Ishikawa (cell line): ENCODE measurements at regions not wholly inside any gene's neighbourhood (a gene's known extent, or its start where the extent isn't known, plus 50 kb on each side); places are given as distances from the start of the nearest gene placed in this dataset.

Source experiments
- CEBPB ChIP-seq: IDR thresholded peaks from 2 replicates; pipeline ENCODE4 v1.6.1; 2012
- CREB1 ChIP-seq: IDR thresholded peaks from 2 replicates; pipeline ENCODE4 v1.6.1; 2012; ENCODE audit warnings: low read depth
- EGR1 ChIP-seq: IDR thresholded peaks from 2 replicates; pipeline ENCODE4 v1.6.1; 2012
- EP300 ChIP-seq: IDR thresholded peaks from 2 replicates; pipeline ENCODE4 v1.6.1; 2012; ENCODE audit warnings: borderline replicate concordance
- FOXM1 ChIP-seq: IDR thresholded peaks from 2 replicates; pipeline ENCODE4 v1.6.1; 2012; ENCODE audit warnings: low read depth, borderline replicate concordance
- MAX ChIP-seq: IDR thresholded peaks from 2 replicates; pipeline ENCODE4 v1.6.1; 2012
- NFIC ChIP-seq: IDR thresholded peaks from 2 replicates; pipeline ENCODE4 v1.6.1; 2012
- RAD21 ChIP-seq: IDR thresholded peaks from 2 replicates; pipeline ENCODE4 v1.6.1; 2012; ENCODE audit warnings: low read depth
- REST ChIP-seq: IDR thresholded peaks from 2 replicates; pipeline ENCODE4 v1.6.1; 2012; ENCODE audit warnings: low read depth, mild to moderate bottlenecking
- TAF1 ChIP-seq: IDR thresholded peaks from 2 replicates; pipeline ENCODE4 v1.6.1; 2012; ENCODE audit warnings: low read depth, mild to moderate bottlenecking
- TCF12 ChIP-seq: IDR thresholded peaks from 2 replicates; pipeline ENCODE4 v1.6.1; 2012; ENCODE audit warnings: low read depth
- TEAD4 ChIP-seq: IDR thresholded peaks from 2 replicates; pipeline ENCODE4 v1.6.1; 2012
- USF1 ChIP-seq: IDR thresholded peaks from 2 replicates; pipeline ENCODE4 v1.6.1; 2012
- YY1 ChIP-seq: IDR thresholded peaks from 2 replicates; pipeline ENCODE4 v1.6.1; 2012; ENCODE audit warnings: low read depth
- ZBTB7A ChIP-seq: IDR thresholded peaks from 2 replicates; pipeline ENCODE4 v1.6.1; 2012; ENCODE audit warnings: low read depth

GRCh38 chr10:118865998-118866693 is 111.4 kb upstream of the CACUL1 start:
- no peak for TF ChIP-seq REST
- TF ChIP-seq TAF1, result no peak
- TF ChIP-seq ZBTB7A, result no peak

- TF ChIP-seq ZBTB7A, result no peak
- TF ChIP-seq MAX, result no peak
- no peak for TF ChIP-seq USF1
- TF ChIP-seq TCF12, result no peak
- TF ChIP-seq NFIC, result no peak
These were observed 113.0 kb upstream of the CACUL1 start for GRCh38 chr10:118867768-118868167.

- no peak for TF ChIP-seq TEAD4
These were observed 113.8 kb upstream of the CACUL1 start for GRCh38 chr10:118868589-118868988.

GRCh38 chr10:118870467-118871243 is 115.9 kb upstream of the CACUL1 start:
- TF ChIP-seq CREB1 (no peak), TCF12 (no peak), RAD21 (no peak), EGR1 (peak; percentile 67), CEBPB (0 out of 2 replicates have a peak, but pooled peaks have one; percentile 3)

GRCh38 chr10:118871244-118871865 is 116.6 kb upstream of the CACUL1 start:
- TF ChIP-seq RAD21, result no peak
- TF ChIP-seq USF1, result no peak
- TF ChIP-seq TAF1, result no peak
- no peak for TF ChIP-seq CREB1
- TF ChIP-seq TEAD4, result no peak
- TF ChIP-seq TCF12, result no peak
- no peak for TF ChIP-seq CEBPB

- TF ChIP-seq CEBPB (no peak), EP300 (no peak), CREB1 (no peak), TAF1 (no peak), RAD21 (no peak), TCF12 (no peak), EGR1 (no peak), ZBTB7A (no peak), MAX (no peak), NFIC (no peak), TEAD4 (no peak), YY1 (no peak)
These were observed 118.4 kb upstream of the CACUL1 start for GRCh38 chr10:118873091-118873737.

GRCh38 chr10:118873738-118874105 is 119.0 kb upstream of the CACUL1 start:
- TF ChIP-seq USF1, result no peak
- TF ChIP-seq MAX, result no peak
- TF ChIP-seq RAD21, result no peak
- TF ChIP-seq CEBPB, result no peak
- TF ChIP-seq YY1, result no peak
- TF ChIP-seq REST, result no peak
- TF ChIP-seq TCF12, result no peak
- no peak for TF ChIP-seq ZBTB7A
- TF ChIP-seq FOXM1, result no peak
- no peak for TF ChIP-seq EP300
- TF ChIP-seq TAF1, result no peak
- TF ChIP-seq CREB1, result no peak
- TF ChIP-seq NFIC, result no peak
- TF ChIP-seq TEAD4, result no peak
- no peak for TF ChIP-seq EGR1
